K562 (cell line): ENCODE measurements at regions not wholly inside any gene's neighbourhood (a gene's known extent, or its start where the extent isn't known, plus 50 kb on each side); places are given as distances from the start of the nearest gene placed in this dataset.

Experiments
- ATAC-seq: fragments of 200-7000 bp; cut with Tn5 transposase; 3 replicates; pipeline ENCODE4 v1.9.1; 2020; ENCODE audit warnings: moderate library complexity
- BruUV-seq: library from RNA; stranded (reverse); fragments of 400-500 nt; replicated peaks from 2 replicates; lab custom pipeline; 2021; lab: Mats Ljungman, UMichigan
- CTCF ChIA-PET: fragments of 300-600 bp; formaldehyde crosslinking; extraction: SDS; loops from one replicate; lab custom pipeline; 2021; ENCODE audit warnings: low intra/inter-chr PET ratio; lab: Yijun Ruan, JAX
- POLR2A ChIA-PET: fragments of 300-600, 350-650 bp; sonication (Branson Sonifier 250); formaldehyde crosslinking; extraction: SDS; loops from one replicate; lab custom pipeline; 2021; ENCODE audit warnings: antibody characterized with exemption, inconsistent platforms; lab: Yijun Ruan, JAX
- DNase-seq, 4 experiments: peaks; one replicate each; pipeline versions ENCODE4 v3.0.0 to v3.0.0-alpha.2; 2011 to 2018; ENCODE audit warnings: low spot score in 3 of 4, mixed read lengths in 3 of 4; ENCODE audit errors: extremely low read depth in 1 of 4
- FAIRE-seq: peaks from 2 replicates; lab custom pipeline; 2011; peaks lifted over from hg19 to GRCh38; lab: Jason Lieb, UNC
- H2AFZ ChIP-seq: 2 replicates; pipeline ENCODE4 v1.6.0; 2011; ENCODE audit warnings: low read depth, low read length, control low read depth, inconsistent platforms
- H3K27ac ChIP-seq: fragments of 200-600 bp; 3 replicates; pipeline ENCODE4 v1.8.0; 2011; ENCODE audit warnings: low read depth, mild to moderate bottlenecking, control low read depth, inconsistent platforms, low read length, moderate library complexity, mixed read lengths; ENCODE audit errors: extremely low read depth
- H3K27me3 ChIP-seq, 2 experiments: fragments of 300-600 bp in 1 of 2; 2 replicates in 1 of 2; 3 replicates in 1 of 2; pipeline versions ENCODE4 v1.6.0 to v1.8.0; 2011; ENCODE audit warnings: inconsistent platforms in 2 of 2, low read length in 2 of 2, mild to moderate bottlenecking in 1 of 2, mixed read lengths in 1 of 2, moderate library complexity in 1 of 2; ENCODE audit not compliant: control insufficient read depth in 2 of 2, insufficient read depth in 2 of 2
- H3K36me3 ChIP-seq: fragments of 300-600 bp; 3 replicates; pipeline ENCODE4 v1.8.0; 2011; ENCODE audit warnings: mild to moderate bottlenecking, low read length, inconsistent platforms; ENCODE audit not compliant: control insufficient read depth, insufficient read depth
- H3K4me1 ChIP-seq, 2 experiments: fragments of 200-600 bp in 1 of 2; replicated peaks in 1 of 2; 2 replicates in 1 of 2; 3 replicates in 1 of 2; pipeline versions ENCODE4 v1.5.1 to v1.8.0; 2011; ENCODE audit warnings: inconsistent platforms in 2 of 2, low read length in 2 of 2, mild to moderate bottlenecking in 1 of 2, mixed read lengths in 1 of 2, moderate library complexity in 1 of 2; ENCODE audit not compliant: control insufficient read depth in 2 of 2, insufficient read depth in 2 of 2
- H3K4me2 ChIP-seq: 2 replicates; pipeline ENCODE4 v1.6.1; 2011; ENCODE audit warnings: low read length, control low read depth, inconsistent platforms, mixed read lengths; ENCODE audit not compliant: insufficient read depth
- H3K4me3 ChIP-seq: fragments of 200-600 bp; sonication (generic), shearing (Covaris generic); 2 replicates; pipeline ENCODE4 v1.5.1; 2016; ENCODE audit warnings: control low read depth, inconsistent platforms
- H3K79me2 ChIP-seq: fragments of 200-600 bp; 3 replicates; pipeline ENCODE4 v1.8.0; 2011; ENCODE audit warnings: low read length, inconsistent platforms; ENCODE audit not compliant: control insufficient read depth, insufficient read depth
- H3K9ac ChIP-seq, 2 experiments: 2 replicates each; pipeline versions ENCODE4 v1.6.0 to v1.6.1; 2011; ENCODE audit warnings: low read depth in 2 of 2, low read length in 2 of 2, control low read depth in 1 of 2, inconsistent platforms in 1 of 2, mild to moderate bottlenecking in 1 of 2, mixed read lengths in 1 of 2; ENCODE audit not compliant: insufficient read depth in 1 of 2
- H3K9me1 ChIP-seq: one replicate; pipeline ENCODE4 v1.6.0; 2011; ENCODE audit warnings: inconsistent platforms, mild to moderate bottlenecking, low read length, moderate library complexity; ENCODE audit not compliant: control insufficient read depth, insufficient read depth
- H3K9me3 ChIP-seq: replicated peaks from 2 replicates; pipeline ENCODE4 v1.5.1; 2011; ENCODE audit warnings: low read depth, low read length, inconsistent platforms; ENCODE audit not compliant: control insufficient read depth, insufficient read depth
- H4K20me1 ChIP-seq: replicated peaks from 2 replicates; pipeline ENCODE4 v1.6.1; 2011; ENCODE audit warnings: low read length, inconsistent platforms, mixed read lengths; ENCODE audit not compliant: control insufficient read depth, insufficient read depth
- ESRRB ChIP-seq: fragments of 250-450 bp; sonication (Bioruptor Pico); IDR thresholded peaks from 2 replicates; pipeline ENCODE4 v1.5.0; 2020; ENCODE audit warnings: mild to moderate bottlenecking, moderate library complexity, borderline replicate concordance
- FOS ChIP-seq: IDR thresholded peaks from 3 replicates; pipeline ENCODE4 v1.6.1; 2011; ENCODE audit not compliant: insufficient read length; ENCODE audit errors: extremely low read depth
- HDAC2 ChIP-seq: fragments of 450-650 bp; IDR thresholded peaks from 2 replicates; pipeline ENCODE4 v1.6.1; 2016; ENCODE audit warnings: mild to moderate bottlenecking
- KLF13 ChIP-seq: fragments of 450-650 bp; IDR thresholded peaks from 2 replicates; pipeline ENCODE4 v1.6.1; 2016; ENCODE audit warnings: missing genetic modification characterization, low read depth, mild to moderate bottlenecking, missing compliant biosample characterization, moderate library complexity, borderline replicate concordance
- LARP7 ChIP-seq: fragments of 450-650 bp; IDR thresholded peaks from 2 replicates; pipeline ENCODE4 v1.6.1; 2016
- MCM3 ChIP-seq: fragments of 450-650 bp; IDR thresholded peaks from 2 replicates; pipeline ENCODE4 v1.6.1; 2016
- NR2C1 ChIP-seq, 2 experiments: fragments of 450-650 bp; IDR thresholded peaks; 2 replicates each; pipeline ENCODE4 v1.6.1; 2017; ENCODE audit warnings: mild to moderate bottlenecking in 2 of 2, antibody characterized with exemption in 1 of 2, inconsistent platforms in 1 of 2, missing compliant biosample characterization in 1 of 2, missing genetic modification characterization in 1 of 2
- SMAD3 ChIP-seq: fragments of 450-650 bp; formaldehyde crosslinking; conservative IDR thresholded peaks from 2 replicates; pipeline ENCODE4 v1.4.0; 2020; ENCODE audit warnings: mild to moderate bottlenecking
- SRSF1 ChIP-seq: fragments of 200-400 bp; formaldehyde crosslinking; IDR thresholded peaks from 2 replicates; pipeline ENCODE4 v1.6.1; 2017; ENCODE audit warnings: mild to moderate bottlenecking, low read depth, low read length, moderate library complexity
- TRIM28 ChIP-seq: fragments of 450-650 bp; IDR thresholded peaks from 2 replicates; pipeline ENCODE4 v1.6.1; 2017
- WHSC1 ChIP-seq: IDR thresholded peaks from one replicate; pipeline ENCODE4 v1.6.1; 2012; ENCODE audit warnings: low read length, control low read depth, inconsistent platforms
- ZBED1 ChIP-seq: IDR thresholded peaks from 2 replicates; pipeline ENCODE4 v1.6.1; 2014
- ZBTB26 ChIP-seq: fragments of 450-650 bp; formaldehyde crosslinking; IDR thresholded peaks from 2 replicates; pipeline ENCODE4 v1.4.0; 2022; ENCODE audit warnings: missing genetic modification characterization
- WGBS: fragments of 100-300 bp; shearing (Covaris generic); methylation state at CpG from one replicate; pipeline ENCODE4 v1.1.6; 2016; ENCODE audit warnings: low coverage, mixed read lengths; ENCODE audit not compliant: insufficient coverage; ENCODE audit errors: missing lambda C conversion rate; 5-methylcytosine and 5-hydroxymethylcytosine counted together
- in situ Hi-C: fragments of 300-500 bp; cut with MboI; formaldehyde crosslinking; loops from 4 replicates; pipeline ENCODE4 v1.15.0; 2018; ENCODE audit warnings: inconsistent platforms, mixed read lengths
- intact Hi-C: fragments of 100-400 bp; cut with micrococcal nuclease; formaldehyde crosslinking; loops from 2 replicates; pipeline ENCODE4 v1.14.2; 2022

GRCh38 chr18:22698711-22699110 lies 234.4 kb upstream of the RBBP8 start:
- intact Hi-C loops (no loop called here), in situ Hi-C loops (no loop called here)
- H4K20me1 ChIP-seq: no peaks in the 10 kb centered on the region
- ChIA-PET CTCF (interaction anchor here (0.5 kb wide), 1 partner anchor 435 kb away, joined by 3 read pairs; no protein-coding TSS in a partner anchor), POLR2A (no interaction called here)
- no peak overlapping the region for H3K9ac ChIP-seq
- no peak for FAIRE-seq
- H3K27ac ChIP-seq: no peak overlapping the region
- H3K27me3 ChIP-seq: peaks cover 5 to 10% of the 10 kb centered on the region in 2 experiments; a peak in 3 of 5 replicates
- H3K4me2 ChIP-seq: no peak overlapping the region
- no peak overlapping the region for H3K4me3 ChIP-seq
- DNase-seq: no peak
- H3K36me3 ChIP-seq: no peaks in the 10 kb centered on the region
- H2AFZ ChIP-seq: no peak overlapping the region
- H3K4me1 ChIP-seq: peaks cover 0 to 4% of the 10 kb centered on the region in 2 experiments; a peak in 1 of 5 replicates
- no TSS peak for BruUV-seq
- no peaks in the 10 kb centered on the region for H3K9me1 ChIP-seq
- H3K79me2 ChIP-seq: no peaks in the 10 kb centered on the region
- H3K9me3 ChIP-seq: no peaks in the 10 kb centered on the region
- TF ChIP-seq MCM3 (no peak), SRSF1 (no peak), TRIM28 (no peak), FOS (no peak), ZBTB26 (no peak), ESRRB (CRISPR knock-in tag) (no peak), SMAD3 (CRISPR knock-in tag) (no peak), WHSC1 (no peak), ZBED1 (no peak), NR2C1 (IDR thresholded peaks at IDR 0.05) (no peak), NR2C1 (tag; IDR thresholded peaks at IDR 0.05) (no peak), KLF13 (tag) (no peak), LARP7 (no peak), HDAC2 (no peak)
- no peak for ATAC-seq
- 0% methylated on average over 1 of the region's 1 CpG for WGBS
